ENCODE measurements at regions not wholly inside any gene's neighbourhood (a gene's known extent, or its start where the extent isn't known, plus 50 kb on each side); places are given as distances from the start of the nearest gene placed in this dataset.

GRCh38 chr5:91264311-91265051 is 118.6 kb downstream of the ARRDC3 start:
- no peak overlapping the region for H3K4me3 ChIP-seq
- H3K36me3 ChIP-seq, result no peaks in the 10 kb centered on the region
- H3K27ac ChIP-seq, result no peak overlapping the region
- no peak for DNase-seq
- H3K27me3 ChIP-seq, result no peaks in the 10 kb centered on the region
- TF ChIP-seq POLR2A (IDR thresholded peaks at IDR 0.05), result no peak
- TF ChIP-seq CTCF (IDR thresholded peaks at IDR 0.05), result no peak
- H3K4me1 ChIP-seq, result no peaks in the 10 kb centered on the region
- no peaks in the 10 kb centered on the region for H3K9me3 ChIP-seq

- TF ChIP-seq POLR2A (IDR thresholded peaks at IDR 0.05), result no peak
- no peak for TF ChIP-seq CTCF (IDR thresholded peaks at IDR 0.05)
- H3K9me3 ChIP-seq, result no peaks in the 10 kb centered on the region
- no peaks in the 10 kb centered on the region for H3K27me3 ChIP-seq
- no peak overlapping the region for H3K27ac ChIP-seq
- no peaks in the 10 kb centered on the region for H3K36me3 ChIP-seq
- no peak overlapping the region for H3K4me3 ChIP-seq
- H3K4me1 ChIP-seq, result no peaks in the 10 kb centered on the region
- no peak for DNase-seq
These were observed 119.2 kb downstream of the ARRDC3 start for GRCh38 chr5:91263898-91264297.

- TF ChIP-seq POLR2A (IDR thresholded peaks at IDR 0.05) (no peak), CTCF (IDR thresholded peaks at IDR 0.05) (no peak)
- Histone ChIP-seq H3K36me3 (no peaks in the 10 kb centered on the region), H3K9me3 (no peaks in the 10 kb centered on the region), H3K27me3 (no peaks in the 10 kb centered on the region), H3K4me1 (no peaks in the 10 kb centered on the region), H3K27ac (no peak overlapping the region), H3K4me3 (no peak overlapping the region)
- DNase-seq, result no peak
These were observed 125.8 kb downstream of the ARRDC3 start for GRCh38 chr5:91257301-91257700.

GRCh38 chr5:91256142-91256524 is 127.0 kb downstream of the ARRDC3 start:
- no peak overlapping the region for H3K27ac ChIP-seq
- H3K4me3 ChIP-seq, result no peak overlapping the region

GRCh38 chr5:91255396-91256141 is 127.5 kb downstream of the ARRDC3 start:
- Histone ChIP-seq H3K4me3 (no peak overlapping the region), H3K27me3 (no peaks in the 10 kb centered on the region)
- TF ChIP-seq POLR2A (IDR thresholded peaks at IDR 0.05) (no peak), CTCF (IDR thresholded peaks at IDR 0.05) (no peak)

More at GRCh38 chr5:91256142-91256524, 127.0 kb downstream of the ARRDC3 start:
- no peaks in the 10 kb centered on the region for H3K36me3 ChIP-seq
- TF ChIP-seq CTCF (IDR thresholded peaks at IDR 0.05), result no peak
- H3K27me3 ChIP-seq, result no peaks in the 10 kb centered on the region
- DNase-seq, result no peak
- no peaks in the 10 kb centered on the region for H3K4me1 ChIP-seq
- H3K9me3 ChIP-seq, result no peaks in the 10 kb centered on the region

More at GRCh38 chr5:91255396-91256141, 127.5 kb downstream of the ARRDC3 start:
- Histone ChIP-seq H3K4me1 (no peaks in the 10 kb centered on the region), H3K27ac (no peak overlapping the region), H3K9me3 (no peaks in the 10 kb centered on the region), H3K36me3 (no peaks in the 10 kb centered on the region)
- DNase-seq, result no peak
